ENCODE measurements at regions not wholly inside any gene's neighbourhood (a gene's known extent, or its start where the extent isn't known, plus 50 kb on each side); places are given as distances from the start of the nearest gene placed in this dataset.

GRCh38 chr14:85444635-85445034, 85.3 kb upstream of the FLRT2 start:
- DNase-seq: no peak

GRCh38 chr14:85445151-85445795, 84.7 kb upstream of the FLRT2 start:
- DNase-seq: no peak

GRCh38 chr14:85447883-85448282, 82.1 kb upstream of the FLRT2 start:
- DNase-seq: no peak

- DNase-seq: no peak
These were observed 78.5 kb upstream of the FLRT2 start for GRCh38 chr14:85451421-85451820.

GRCh38 chr14:85453401-85454225, 76.3 kb upstream of the FLRT2 start:
- DNase-seq: no peak

GRCh38 chr14:85454226-85454813, 75.6 kb upstream of the FLRT2 start:
- no peak for DNase-seq

- no peak for DNase-seq
These were observed 70.5 kb upstream of the FLRT2 start for GRCh38 chr14:85459361-85460000.

GRCh38 chr14:85461432-85462133, 68.4 kb upstream of the FLRT2 start:
- no peak for DNase-seq

GRCh38 chr14:85463512-85463911, 66.4 kb upstream of the FLRT2 start:
- DNase-seq: no peak

- no peak for DNase-seq
These were observed 65.6 kb upstream of the FLRT2 start for GRCh38 chr14:85464135-85464895.

- no peak for DNase-seq
These were observed 63.3 kb upstream of the FLRT2 start for GRCh38 chr14:85466678-85467077.

- no peak for DNase-seq
These were observed 61.1 kb upstream of the FLRT2 start for GRCh38 chr14:85468816-85469215.

- DNase-seq: no peak
These were observed 58.8 kb upstream of the FLRT2 start for GRCh38 chr14:85471156-85471555.

GRCh38 chr14:85471744-85472143, 58.2 kb upstream of the FLRT2 start:
- no peak for DNase-seq

- no peak for DNase-seq
These were observed 55.5 kb upstream of the FLRT2 start for GRCh38 chr14:85474431-85474830.

- no peak for DNase-seq
These were observed 54.8 kb upstream of the FLRT2 start for GRCh38 chr14:85475113-85475512.

GRCh38 chr14:85479306-85479705, 50.6 kb upstream of the FLRT2 start:
- DNase-seq: no peak

- no peak for DNase-seq
These were observed 50.2 kb upstream of the FLRT2 start for GRCh38 chr14:85479771-85480170.

All from NCI-H1930 (cell line).